Limb (tissue), 2 donors: ENCODE measurements at regions not wholly inside any gene's neighbourhood (a gene's known extent, or its start where the extent isn't known, plus 50 kb on each side); places are given as distances from the start of the nearest gene placed in this dataset.

ENCODE experiments used
- DNase-seq, 2 donors: peaks; one replicate each; pipeline ENCODE4 v3.0.0-alpha.2; 2016; ENCODE audit errors: extremely low spot score in 2 of 2

- no peak for DNase-seq
Observed at GRCh38 chr4:175427751-175428150, 384.3 kb downstream of the GPM6A start.

DNA sequence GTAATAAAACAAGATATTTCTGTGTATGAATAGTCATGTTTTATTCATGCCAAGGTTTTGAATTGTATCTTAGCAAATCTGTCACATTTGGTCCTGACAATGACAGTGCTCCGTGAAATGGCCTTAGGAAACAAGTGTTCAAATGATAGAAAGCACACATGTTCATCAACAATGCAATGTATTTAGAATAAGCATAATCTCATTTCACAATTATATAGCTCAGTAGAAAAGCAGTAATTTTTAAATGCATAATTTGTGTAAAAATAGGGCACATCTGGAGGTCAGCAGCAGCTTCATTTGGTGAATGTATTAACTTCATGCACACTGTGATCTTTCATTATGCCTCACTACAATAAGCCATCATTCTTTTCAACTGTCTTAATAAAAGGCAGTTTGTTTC, 380.4 kb downstream of the GPM6A start:
- DNase-seq: no peak

- DNase-seq: no peak
Observed at GRCh38 chr4:175435381-175435783, 376.7 kb downstream of the GPM6A start.

DNA sequence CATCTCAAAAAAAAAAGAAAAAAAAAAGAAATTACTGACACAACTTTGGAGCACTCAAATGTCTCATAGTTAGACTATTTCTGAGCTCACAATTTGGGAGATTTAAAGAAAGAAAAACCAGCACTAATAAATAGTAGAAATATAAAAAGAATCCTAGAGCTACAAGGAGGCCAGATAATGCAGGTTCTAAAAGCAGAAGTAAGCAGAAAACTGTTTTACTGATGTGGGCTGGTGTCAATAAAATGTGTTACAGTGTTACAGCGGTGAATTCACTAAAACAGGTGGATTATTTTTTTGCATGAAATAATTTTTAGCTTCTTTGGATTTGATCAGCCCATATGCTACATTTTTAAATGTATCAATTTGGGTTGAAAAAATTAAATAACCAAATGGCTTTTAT, 375.9 kb downstream of the GPM6A start:
- DNase-seq: no peak

- no peak for DNase-seq
Observed at GRCh38 chr4:175440786-175441185, 371.3 kb downstream of the GPM6A start.

- DNase-seq: no peak
Observed at GRCh38 chr4:175441256-175441655, 370.8 kb downstream of the GPM6A start.

DNA sequence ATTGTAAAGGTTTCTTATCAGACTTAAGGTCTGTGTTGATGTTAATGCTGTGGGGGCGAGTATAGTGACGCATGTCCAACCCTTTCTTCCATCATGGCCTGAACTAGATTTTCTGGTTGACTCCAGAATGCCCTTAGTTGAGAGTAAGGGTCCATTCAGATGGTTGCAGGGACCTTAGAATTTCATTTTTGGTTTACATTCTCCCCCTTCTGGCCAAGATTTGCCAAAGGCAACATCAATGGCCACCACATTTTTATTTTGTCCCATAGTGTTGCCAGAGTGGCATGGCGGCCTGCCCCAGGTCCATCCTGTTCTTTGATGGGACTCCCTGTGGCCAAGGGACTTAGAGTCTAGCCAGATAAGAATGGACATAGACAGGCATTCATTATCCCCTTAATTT, 368.5 kb downstream of the GPM6A start:
- DNase-seq: no peak

DNA sequence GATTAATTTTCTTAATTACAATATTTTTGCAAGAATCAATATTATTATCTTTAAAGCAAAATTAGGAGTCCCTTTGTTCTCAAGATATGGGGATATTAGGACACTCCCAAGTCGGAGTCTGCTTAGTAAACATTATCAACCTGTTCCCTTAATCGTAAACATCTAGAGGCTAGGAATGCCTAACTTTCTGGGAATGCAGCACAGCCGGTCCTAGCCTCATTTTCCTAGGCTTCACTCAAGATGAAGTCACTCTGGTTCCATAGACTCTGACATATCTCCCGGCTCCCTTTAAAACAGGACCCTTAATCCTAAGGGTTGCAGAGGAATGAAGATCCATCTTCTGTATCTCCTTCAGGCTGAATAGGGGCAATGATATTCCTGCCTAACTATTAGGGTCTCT, 367.6 kb downstream of the GPM6A start:
- no peak for DNase-seq

DNA sequence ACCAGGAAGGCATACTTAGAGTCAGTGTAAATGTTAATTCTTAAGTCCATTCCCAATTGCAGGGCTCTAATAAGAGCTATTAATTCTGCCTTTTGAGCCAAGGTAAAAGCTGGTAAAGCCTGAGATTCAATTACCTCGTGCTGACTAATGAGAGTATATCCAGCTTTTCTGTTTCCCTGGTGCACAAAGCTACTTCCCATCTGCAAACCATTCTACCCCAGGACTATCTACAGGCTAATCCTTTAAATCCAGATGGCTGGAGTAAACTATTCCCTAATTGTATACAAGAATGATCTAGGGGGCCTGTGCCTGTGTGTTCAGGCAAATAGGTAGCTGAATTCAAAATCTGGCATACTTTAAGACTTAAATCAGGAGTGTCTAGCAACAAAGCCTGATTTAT, 365.0 kb downstream of the GPM6A start:
- no peak for DNase-seq

DNA sequence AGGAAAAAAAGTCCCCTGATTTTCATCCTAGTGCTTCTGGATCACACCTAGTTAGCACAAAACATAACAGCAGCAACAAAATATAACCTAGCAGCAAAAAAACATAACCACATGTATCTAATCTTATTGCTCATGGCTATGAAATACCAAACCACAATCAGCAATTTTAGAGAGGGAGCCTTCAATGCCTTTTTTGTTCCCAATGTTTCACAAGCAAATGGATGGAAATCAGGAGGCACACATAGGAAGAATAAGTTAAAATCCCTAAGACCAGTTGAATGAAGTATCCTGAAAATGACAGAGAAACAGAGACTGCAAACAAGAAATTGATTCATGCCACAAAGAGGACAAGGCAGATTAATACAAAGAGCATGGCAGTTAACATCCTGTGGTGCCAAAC, 361.6 kb downstream of the GPM6A start:
- DNase-seq: no peak

GRCh38 chr4:175451238-175451965, 360.7 kb downstream of the GPM6A start:
- no peak for DNase-seq

- no peak for DNase-seq
Observed at GRCh38 chr4:175453456-175453855, 358.6 kb downstream of the GPM6A start.

DNA sequence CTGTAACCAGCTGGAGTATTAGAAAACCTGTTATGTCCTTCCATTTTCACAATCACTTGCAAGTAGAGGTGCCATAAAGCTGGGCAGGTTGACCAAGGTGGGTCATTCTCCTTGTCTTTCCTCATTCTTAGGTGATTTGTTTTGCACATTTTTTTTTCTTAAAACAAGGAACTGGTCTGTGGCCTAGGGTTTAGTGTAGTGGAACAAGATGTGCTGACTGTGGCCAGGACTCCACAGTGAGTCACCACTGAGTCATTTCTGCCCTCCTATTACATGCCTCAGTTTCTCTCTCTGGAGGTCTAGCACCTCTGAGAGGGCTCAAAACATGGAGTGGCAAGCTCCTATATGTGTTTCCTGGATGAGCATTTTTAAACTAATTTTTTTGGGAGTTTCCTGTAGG, 355.9 kb downstream of the GPM6A start:
- no peak for DNase-seq

DNA sequence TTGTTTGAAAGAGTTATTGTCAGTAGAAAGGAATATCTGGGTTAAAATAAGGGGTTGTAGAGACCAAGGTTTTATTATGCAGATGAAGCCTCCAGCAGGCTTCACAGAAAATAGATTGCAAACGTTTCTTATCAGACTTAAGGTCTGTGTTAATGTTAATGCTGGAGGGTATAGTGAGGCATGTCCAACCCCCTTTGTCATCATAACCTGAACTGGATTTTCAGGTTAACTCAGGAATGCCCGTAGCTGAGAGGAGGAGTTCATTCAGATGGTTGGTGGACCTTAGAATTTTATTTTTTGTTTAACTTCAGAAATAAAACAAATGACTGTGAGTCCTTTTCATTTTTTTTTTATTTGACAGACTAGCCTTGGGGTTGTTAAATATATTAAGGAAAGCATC, 354.1 kb downstream of the GPM6A start:
- DNase-seq: no peak

- DNase-seq: no peak
Observed at GRCh38 chr4:175459571-175459970, 352.5 kb downstream of the GPM6A start.

DNA sequence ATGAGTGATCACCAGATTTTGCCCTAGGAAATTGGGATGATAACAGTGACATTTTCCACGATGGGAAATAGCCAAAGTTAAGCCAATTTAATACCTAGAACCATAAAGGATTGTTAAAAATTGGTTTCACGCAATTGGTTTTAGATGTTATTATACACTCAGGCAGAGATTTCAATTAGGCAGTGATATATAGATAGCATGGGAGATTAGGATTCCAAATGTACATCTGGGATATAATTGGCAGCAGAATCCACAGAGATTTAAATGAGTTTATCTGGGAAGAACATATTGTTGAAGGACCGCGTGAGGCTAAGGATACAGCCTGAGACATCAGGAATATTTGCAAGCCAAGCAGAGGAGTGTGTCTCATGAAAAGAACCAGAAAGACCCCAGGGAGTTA, 351.6 kb downstream of the GPM6A start:
- DNase-seq: no peak

GRCh38 chr4:175469514-175469913, 342.6 kb downstream of the GPM6A start:
- DNase-seq: no peak

- no peak for DNase-seq
Observed at GRCh38 chr4:175470131-175470530, 341.9 kb downstream of the GPM6A start.

DNA sequence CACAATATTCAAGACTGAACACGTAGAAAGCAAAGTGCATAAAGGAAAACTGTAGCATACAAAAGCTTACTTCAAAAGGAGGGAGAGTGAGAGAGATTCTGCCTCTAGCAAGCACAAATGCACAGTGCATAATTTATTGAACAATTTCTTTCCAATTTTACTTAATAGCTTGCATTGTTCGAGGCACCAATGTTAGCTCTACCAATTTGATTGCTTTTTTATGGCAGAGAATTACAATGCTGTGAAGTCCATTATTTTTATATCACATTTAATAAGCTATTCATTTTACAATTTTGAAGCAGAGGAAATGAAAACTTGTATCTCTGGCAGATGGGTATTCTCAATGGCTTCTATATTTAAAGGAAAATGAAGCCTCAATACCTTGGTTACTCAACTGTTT, 331.7 kb downstream of the GPM6A start:
- DNase-seq: no peak

DNA sequence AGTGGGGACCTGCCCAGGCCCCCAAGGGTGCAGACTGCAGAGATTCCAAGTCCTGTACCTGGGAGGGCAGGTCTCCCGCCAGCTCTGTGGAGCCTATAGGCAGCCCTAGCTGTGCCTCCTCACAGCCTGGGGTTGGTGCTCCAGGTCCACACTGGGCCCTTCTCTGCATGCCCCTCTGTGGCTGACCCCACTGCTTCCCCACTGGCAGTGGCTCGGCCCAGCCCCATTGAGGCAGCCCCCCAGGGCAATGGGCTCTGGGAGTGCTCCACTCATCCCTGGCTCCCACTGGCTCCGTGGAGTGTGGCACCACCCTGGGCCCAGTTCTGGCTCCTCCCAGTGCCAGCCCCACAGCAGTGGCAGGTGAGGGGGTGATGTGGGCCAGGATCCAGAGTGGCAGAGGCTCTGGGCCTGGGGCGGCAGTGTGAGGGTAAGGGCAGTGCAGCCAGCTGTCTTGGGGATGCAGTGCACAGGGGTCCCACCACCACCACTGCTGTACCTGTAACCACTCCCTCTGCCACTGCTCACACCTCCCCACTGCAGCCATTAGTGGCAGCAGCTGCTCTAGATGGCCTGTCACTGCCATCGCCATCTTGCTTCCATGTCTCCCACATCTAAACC, 312.2 kb downstream of the GPM6A start:
- no peak for DNase-seq

DNA sequence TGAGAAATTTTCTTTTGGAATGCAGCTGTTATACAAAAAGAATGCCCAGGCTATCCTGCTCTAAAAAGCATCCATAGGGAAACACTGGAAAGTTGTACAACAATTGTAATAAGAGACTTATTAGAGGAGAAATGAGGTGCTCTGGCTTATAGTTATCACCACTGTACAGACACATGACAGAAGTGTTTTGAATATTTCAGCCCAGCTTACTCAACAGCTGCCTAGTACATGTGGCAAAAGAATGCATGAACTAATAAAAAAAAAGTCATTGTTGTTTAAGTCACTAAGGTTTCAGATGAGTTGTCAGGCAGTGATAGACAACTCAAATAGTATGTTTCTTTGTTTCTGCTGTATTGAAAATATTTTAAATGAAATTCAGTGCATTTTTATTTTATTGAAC, 307.7 kb downstream of the GPM6A start:
- DNase-seq: no peak

DNA sequence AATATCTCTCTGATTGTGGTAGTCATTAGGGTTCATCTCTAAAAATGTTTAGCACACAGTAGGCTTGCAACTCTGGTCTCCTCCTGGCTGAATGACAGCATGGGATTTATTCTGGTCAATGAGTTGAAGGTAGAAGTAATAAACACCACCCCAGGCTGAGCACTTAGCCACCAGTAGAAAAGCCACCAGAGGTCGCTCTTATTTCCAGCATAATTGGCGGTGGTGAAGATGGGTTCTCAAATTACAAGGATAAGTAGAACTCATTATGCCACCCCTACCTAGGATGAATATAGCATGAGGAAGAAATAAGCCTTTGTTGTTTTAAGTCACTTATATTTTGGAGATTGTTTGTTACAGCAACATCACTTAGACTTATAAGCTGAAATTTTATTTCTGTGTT, 302.7 kb downstream of the GPM6A start:
- no peak for DNase-seq

DNA sequence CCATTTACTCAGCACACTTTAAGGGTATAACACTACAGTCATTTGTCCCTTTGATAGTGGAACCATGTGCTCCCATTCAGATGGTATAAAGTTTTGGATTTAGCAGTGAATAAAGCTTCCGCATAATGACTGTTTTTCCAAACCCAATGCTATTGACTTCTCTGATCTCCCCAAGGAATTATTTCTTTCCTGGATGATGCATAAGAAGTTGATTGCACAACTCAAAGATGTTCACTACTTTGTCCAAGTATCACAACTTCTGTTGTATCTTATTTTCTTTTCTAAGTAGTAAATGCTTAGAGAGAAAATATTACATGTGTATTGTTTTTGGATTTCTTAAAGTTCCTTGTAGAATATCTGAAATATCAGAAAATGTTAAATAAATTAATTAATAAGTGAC, 300.2 kb downstream of the GPM6A start:
- no peak for DNase-seq

DNA sequence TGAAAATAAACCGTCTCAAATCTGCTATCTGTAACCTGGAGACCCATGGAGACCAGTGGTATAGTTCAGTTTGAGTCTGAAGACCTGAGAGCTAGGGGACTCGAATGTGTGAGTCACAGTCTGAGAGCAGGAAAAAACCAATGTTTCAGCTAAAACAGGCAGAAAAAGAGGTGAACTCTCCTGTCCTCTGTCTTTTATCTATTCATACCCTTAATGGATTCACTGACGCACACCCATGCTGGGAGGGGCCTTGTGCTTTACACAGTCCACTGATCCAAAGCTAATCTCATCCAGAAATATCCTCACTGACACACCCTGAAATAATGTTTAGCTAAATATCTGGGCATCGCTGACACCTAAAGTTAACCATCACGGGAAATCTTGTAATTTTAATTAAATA, 297.9 kb downstream of the GPM6A start:
- no peak for DNase-seq
